OCI-LY7 (cell line): ENCODE measurements at regions not wholly inside any gene's neighbourhood (a gene's known extent, or its start where the extent isn't known, plus 50 kb on each side); places are given as distances from the start of the nearest gene placed in this dataset.
A peak's percentile ranks its signal among the peaks of the same experiment; 100 is the strongest.

ENCODE experiments used
- BruUV-seq: library from RNA; stranded (reverse); fragments of 400-500 nt; replicated peaks from 2 replicates; lab custom pipeline; 2021; lab: Mats Ljungman, UMichigan
- CTCF ChIA-PET: fragments of 300-600 bp; sonication (Branson Sonifier 250); formaldehyde crosslinking; loops from one replicate; lab custom pipeline; 2022; ENCODE audit warnings: antibody characterized with exemption; ENCODE audit not compliant: unreplicated experiment; lab: Charles Lee
- POLR2A ChIA-PET: fragments of 300-600 bp; sonication (Branson Sonifier 250); formaldehyde crosslinking; loops from one replicate; lab custom pipeline; 2022; ENCODE audit warnings: antibody characterized with exemption; lab: Charles Lee
- DNase-seq: peaks from one replicate; pipeline ENCODE4 v3.0.0-alpha.2; 2015; ENCODE audit warnings: low spot score
- H2AFZ ChIP-seq: fragments of 200-600 bp; sonication (generic), shearing (Covaris generic); 2 replicates; pipeline ENCODE4 v1.6.1; 2014; ENCODE audit warnings: mild to moderate bottlenecking, antibody characterized with exemption, low read length, moderate library complexity
- H3K27ac ChIP-seq: fragments of 200-600 bp; sonication (generic); 2 replicates; pipeline ENCODE4 v1.5.1; 2014; ENCODE audit warnings: mixed run types, low read depth, mild to moderate bottlenecking, moderate library complexity, low read length, inconsistent platforms; ENCODE audit not compliant: poor library complexity, severe bottlenecking
- H3K36me3 ChIP-seq: fragments of 200-600 bp; sonication (generic); 2 replicates; pipeline ENCODE4 v1.6.1; 2014; ENCODE audit warnings: mild to moderate bottlenecking, antibody characterized with exemption, low read length, moderate library complexity, mixed read lengths; ENCODE audit not compliant: insufficient read depth
- H3K4me1 ChIP-seq: fragments of 200-600 bp; sonication (generic); 2 replicates; pipeline ENCODE4 v1.5.1; 2014; ENCODE audit warnings: mild to moderate bottlenecking, low read length; ENCODE audit not compliant: insufficient read depth, poor library complexity, severe bottlenecking
- H3K4me2 ChIP-seq: fragments of 200-600 bp; sonication (generic); 2 replicates; pipeline ENCODE4 v1.6.1; 2014; ENCODE audit warnings: mild to moderate bottlenecking, low read length
- H3K4me3 ChIP-seq: fragments of 200-600 bp; sonication (generic); 2 replicates; pipeline ENCODE4 v1.5.1; 2014; ENCODE audit warnings: mild to moderate bottlenecking, low read depth, low read length; ENCODE audit not compliant: poor library complexity, severe bottlenecking
- H3K79me2 ChIP-seq: fragments of 200-600 bp; sonication (generic); 2 replicates; pipeline ENCODE4 v1.6.1; 2016; ENCODE audit warnings: low read depth, mild to moderate bottlenecking, low read length, moderate library complexity, mixed read lengths; ENCODE audit not compliant: insufficient read depth
- H3K9me2 ChIP-seq: fragments of 200-600 bp; sonication (generic); 2 replicates; pipeline ENCODE4 v1.6.1; 2016; ENCODE audit warnings: mild to moderate bottlenecking, low read length, mixed read lengths; ENCODE audit not compliant: insufficient read depth
- H3K9me3 ChIP-seq: fragments of 200-600 bp; sonication (generic); 2 replicates; pipeline ENCODE4 v1.6.1; 2014; ENCODE audit warnings: mild to moderate bottlenecking, mixed run types, low read length, mixed read lengths
- H4K20me1 ChIP-seq: fragments of 200-600 bp; sonication (generic); 2 replicates; pipeline ENCODE4 v1.6.1; 2014; ENCODE audit warnings: mild to moderate bottlenecking, antibody characterized with exemption, low read length, moderate library complexity, mixed read lengths; ENCODE audit not compliant: insufficient read depth
- CTCF ChIP-seq: fragments of 200-600 bp; sonication (generic); conservative IDR thresholded peaks from 2 replicates; pipeline ENCODE4 v1.5.1; 2014; ENCODE audit warnings: mild to moderate bottlenecking, antibody characterized with exemption, low read length, moderate library complexity, mixed read lengths
- EZH2phosphoT487 ChIP-seq: fragments of 200-600 bp; sonication (generic); IDR thresholded peaks from 2 replicates; pipeline ENCODE4 v1.6.1; 2018; ENCODE audit warnings: low read depth, borderline replicate concordance, mild to moderate bottlenecking, mixed run types, antibody characterized with exemption, low read length, moderate library complexity, mixed read lengths
- intact Hi-C: fragments of 100-400 bp; cut with micrococcal nuclease; formaldehyde crosslinking; loops from one replicate; pipeline ENCODE4 v1.10.0; 2022; ENCODE audit not compliant: unreplicated experiment

GRCh38 chr10:51007781-51008180, 66.5 kb upstream of the PRKG1 start:
- H3K4me2 ChIP-seq, result no peak overlapping the region
- no peak for DNase-seq
- no peaks in the 10 kb centered on the region for H3K9me2 ChIP-seq
- no peaks in the 10 kb centered on the region for H4K20me1 ChIP-seq
- H3K9me3 ChIP-seq, result no peaks in the 10 kb centered on the region
- no peak overlapping the region for H3K27ac ChIP-seq
- no peaks in the 10 kb centered on the region for H3K4me1 ChIP-seq
- no peak overlapping the region for H3K4me3 ChIP-seq
- intact Hi-C loops, result loop anchor here (10.0 kb wide), 1 partner anchor 957 kb away; no protein-coding TSS in a partner anchor
- TF ChIP-seq EZH2phosphoT487 (no peak), CTCF (no peak)
- POLR2A ChIA-PET, result interaction anchor here (0.6 kb wide), 1 partner anchor 527 kb away, joined by 3 read pairs; no protein-coding TSS in a partner anchor
- H3K36me3 ChIP-seq, result no peaks in the 10 kb centered on the region
- CTCF ChIA-PET, result no interaction called here
- H2AFZ ChIP-seq, result no peak overlapping the region
- BruUV-seq, result no TSS peak
- H3K79me2 ChIP-seq, result no peaks in the 10 kb centered on the region

GRCh38 chr10:51008346-51008745, 65.9 kb upstream of the PRKG1 start:
- H3K36me3 ChIP-seq, result no peaks in the 10 kb centered on the region
- no peak overlapping the region for H2AFZ ChIP-seq
- no peak overlapping the region for H3K4me3 ChIP-seq
- H3K9me2 ChIP-seq, result no peaks in the 10 kb centered on the region
- POLR2A ChIA-PET, result interaction anchor here (0.6 kb wide), 1 partner anchor 527 kb away, joined by 3 read pairs; no protein-coding TSS in a partner anchor
- no peak for DNase-seq
- H3K27ac ChIP-seq, result no peak overlapping the region
- intact Hi-C loops, result loop anchor here (10.0 kb wide), 1 partner anchor 956 kb away; no protein-coding TSS in a partner anchor
- no peaks in the 10 kb centered on the region for H3K4me1 ChIP-seq
- no peaks in the 10 kb centered on the region for H3K9me3 ChIP-seq
- no peaks in the 10 kb centered on the region for H3K79me2 ChIP-seq
- H4K20me1 ChIP-seq, result no peaks in the 10 kb centered on the region
- no TSS peak for BruUV-seq
- CTCF ChIA-PET, result no interaction called here
- no peak for TF ChIP-seq EZH2phosphoT487
- TF ChIP-seq CTCF, result no peak
- no peak overlapping the region for H3K4me2 ChIP-seq

- Histone ChIP-seq H3K4me1 (no peaks in the 10 kb centered on the region), H3K9me3 (no peaks in the 10 kb centered on the region), H3K79me2 (no peaks in the 10 kb centered on the region), H3K4me3 (no peak overlapping the region), H3K9me2 (no peaks in the 10 kb centered on the region), H4K20me1 (no peaks in the 10 kb centered on the region), H3K36me3 (no peaks in the 10 kb centered on the region), H2AFZ (no peak overlapping the region), H3K27ac (no peak overlapping the region), H3K4me2 (no peak overlapping the region)
- peak; percentile 47 for DNase-seq
- CTCF ChIA-PET, result no interaction called here
- no TSS peak for BruUV-seq
- intact Hi-C loops, result loop anchor here (2.0 kb wide), 1 partner anchor 1206 kb away; no protein-coding TSS in a partner anchor
- TF ChIP-seq CTCF (peak; percentile 95), EZH2phosphoT487 (no peak)
- POLR2A ChIA-PET, result no interaction called here
These were observed 63.3 kb upstream of the PRKG1 start for GRCh38 chr10:51010977-51011376.
